Endothelial cell (in vitro differentiated cells): ENCODE measurements at regions not wholly inside any gene's neighbourhood (a gene's known extent, or its start where the extent isn't known, plus 50 kb on each side); places are given as distances from the start of the nearest gene placed in this dataset.
"Not testable (repeated sequence)": the region's sequence is repeated elsewhere in the genome, so short reads cannot be mapped to it uniquely, and the experiment has no call there.

ENCODE experiments used
- DNase-seq: peaks from one replicate; pipeline ENCODE4 v3.0.0; 2021; ENCODE audit warnings: low spot score
- H3K27ac Mint-ChIP-seq: one replicate; pipeline ENCODE4 v1.8.0; 2021; ENCODE audit warnings: mixed read lengths, inconsistent platforms; ENCODE audit not compliant: unreplicated experiment
- H3K27me3 Mint-ChIP-seq: one replicate; pipeline ENCODE4 v1.8.0; 2021; ENCODE audit warnings: mild to moderate bottlenecking, moderate library complexity, mixed read lengths, inconsistent platforms; ENCODE audit not compliant: unreplicated experiment
- H3K36me3 Mint-ChIP-seq: one replicate; pipeline ENCODE4 v1.8.0; 2021; ENCODE audit warnings: mild to moderate bottlenecking, low read depth, mixed read lengths, inconsistent platforms; ENCODE audit not compliant: unreplicated experiment
- H3K4me1 Mint-ChIP-seq: one replicate; pipeline ENCODE4 v1.8.0; 2021; ENCODE audit warnings: mild to moderate bottlenecking, mixed read lengths, inconsistent platforms; ENCODE audit not compliant: unreplicated experiment
- H3K4me3 Mint-ChIP-seq: one replicate; pipeline ENCODE4 v1.8.0; 2021; ENCODE audit warnings: mild to moderate bottlenecking, mixed read lengths, inconsistent platforms; ENCODE audit not compliant: unreplicated experiment
- H3K9me3 Mint-ChIP-seq: one replicate; pipeline ENCODE4 v1.8.0; 2021; ENCODE audit warnings: mixed read lengths, inconsistent platforms; ENCODE audit not compliant: unreplicated experiment
- TF ChIP-seq, protein P1 (sequence below): fragments of 200-600 bp; sonication (generic); IDR thresholded peaks from one replicate; pipeline ENCODE4 v1.5.0; 2021; ENCODE audit warnings: antibody characterized with exemption; ENCODE audit not compliant: unreplicated experiment

DNA sequence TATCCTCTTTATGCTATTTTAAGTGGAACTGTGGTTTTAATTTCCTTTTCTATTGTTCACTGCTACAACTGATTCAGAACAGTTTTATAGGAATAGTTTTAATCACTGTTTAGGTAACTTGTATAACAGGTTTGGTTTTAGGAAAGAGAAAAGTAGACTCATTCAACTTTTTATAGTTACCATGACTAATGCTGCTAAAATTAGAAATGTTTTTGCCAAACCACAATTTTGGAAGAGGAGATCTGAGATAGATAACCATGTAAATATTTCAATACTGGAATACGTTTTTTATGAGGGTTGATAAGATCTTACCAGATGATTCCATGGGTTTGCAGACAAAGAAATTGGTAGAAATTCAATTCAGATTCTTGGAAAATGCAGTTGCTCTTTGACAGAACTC lies 404.6 kb upstream of the ARRDC3 start:
- TF ChIP-seq, protein P1, sequence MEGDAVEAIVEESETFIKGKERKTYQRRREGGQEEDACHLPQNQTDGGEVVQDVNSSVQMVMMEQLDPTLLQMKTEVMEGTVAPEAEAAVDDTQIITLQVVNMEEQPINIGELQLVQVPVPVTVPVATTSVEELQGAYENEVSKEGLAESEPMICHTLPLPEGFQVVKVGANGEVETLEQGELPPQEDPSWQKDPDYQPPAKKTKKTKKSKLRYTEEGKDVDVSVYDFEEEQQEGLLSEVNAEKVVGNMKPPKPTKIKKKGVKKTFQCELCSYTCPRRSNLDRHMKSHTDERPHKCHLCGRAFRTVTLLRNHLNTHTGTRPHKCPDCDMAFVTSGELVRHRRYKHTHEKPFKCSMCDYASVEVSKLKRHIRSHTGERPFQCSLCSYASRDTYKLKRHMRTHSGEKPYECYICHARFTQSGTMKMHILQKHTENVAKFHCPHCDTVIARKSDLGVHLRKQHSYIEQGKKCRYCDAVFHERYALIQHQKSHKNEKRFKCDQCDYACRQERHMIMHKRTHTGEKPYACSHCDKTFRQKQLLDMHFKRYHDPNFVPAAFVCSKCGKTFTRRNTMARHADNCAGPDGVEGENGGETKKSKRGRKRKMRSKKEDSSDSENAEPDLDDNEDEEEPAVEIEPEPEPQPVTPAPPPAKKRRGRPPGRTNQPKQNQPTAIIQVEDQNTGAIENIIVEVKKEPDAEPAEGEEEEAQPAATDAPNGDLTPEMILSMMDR = no peak
- H3K4me3 Mint-ChIP-seq = no peak overlapping the region
- H3K27ac Mint-ChIP-seq = no peak overlapping the region
- peaks cover 1% of the 10 kb centered on the region for H3K27me3 Mint-ChIP-seq
- no peaks in the 10 kb centered on the region for H3K36me3 Mint-ChIP-seq
- no peaks in the 10 kb centered on the region for H3K4me1 Mint-ChIP-seq
- H3K9me3 Mint-ChIP-seq = no peaks in the 10 kb centered on the region
- DNase-seq = no peak

- TF ChIP-seq, protein P1 = no peak
- H3K4me1 Mint-ChIP-seq = peaks cover 12% of the 10 kb centered on the region
- H3K27me3 Mint-ChIP-seq = no peaks in the 10 kb centered on the region
- H3K9me3 Mint-ChIP-seq = no peaks in the 10 kb centered on the region
- DNase-seq = no peak
- H3K27ac Mint-ChIP-seq = no peak overlapping the region
- H3K4me3 Mint-ChIP-seq = no peak overlapping the region
- no peaks in the 10 kb centered on the region for H3K36me3 Mint-ChIP-seq
Measured at GRCh38 chr5:91777671-91778070, 394.6 kb upstream of the ARRDC3 start.

GRCh38 chr5:91776249-91776648 lies 393.1 kb upstream of the ARRDC3 start:
- TF ChIP-seq, protein P1 = no peak
- H3K27me3 Mint-ChIP-seq = no peaks in the 10 kb centered on the region
- no peaks in the 10 kb centered on the region for H3K9me3 Mint-ChIP-seq
- no peak overlapping the region for H3K4me3 Mint-ChIP-seq
- no peak overlapping the region for H3K27ac Mint-ChIP-seq
- peaks cover 12% of the 10 kb centered on the region for H3K4me1 Mint-ChIP-seq
- DNase-seq = no peak
- H3K36me3 Mint-ChIP-seq = no peaks in the 10 kb centered on the region

- H3K36me3 Mint-ChIP-seq = no peaks in the 10 kb centered on the region
- TF ChIP-seq, protein P1 = no peak
- DNase-seq = no peak
- H3K4me3 Mint-ChIP-seq = no peak overlapping the region
- H3K9me3 Mint-ChIP-seq = no peaks in the 10 kb centered on the region
- H3K4me1 Mint-ChIP-seq = peaks cover 4% of the 10 kb centered on the region
- no peaks in the 10 kb centered on the region for H3K27me3 Mint-ChIP-seq
- H3K27ac Mint-ChIP-seq = no peak overlapping the region
Measured at GRCh38 chr5:91770400-91770799, 387.3 kb upstream of the ARRDC3 start.

GRCh38 chr5:91757383-91757782 lies 374.3 kb upstream of the ARRDC3 start:
- not testable (repeated sequence) for H3K27ac Mint-ChIP-seq, H3K4me1 Mint-ChIP-seq, H3K36me3 Mint-ChIP-seq, DNase-seq, H3K9me3 Mint-ChIP-seq, H3K27me3 Mint-ChIP-seq, H3K4me3 Mint-ChIP-seq

DNA sequence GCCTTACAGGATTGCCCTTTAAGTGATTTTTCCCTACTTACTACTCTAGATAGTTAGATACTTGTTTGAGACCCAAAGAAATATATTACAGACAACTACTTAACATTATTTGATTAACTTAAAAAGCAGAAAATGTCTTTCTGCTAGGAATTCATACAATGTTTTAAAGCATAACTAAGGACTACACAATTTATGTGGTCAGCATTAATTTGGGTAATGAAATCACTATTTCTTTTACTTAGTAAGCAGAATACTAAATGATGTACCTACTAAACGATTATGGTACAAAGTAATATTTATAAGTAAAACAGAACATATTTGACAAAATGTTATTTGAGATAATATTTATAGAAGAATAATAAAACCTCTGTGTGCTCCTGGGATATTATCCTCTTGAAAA lies 371.9 kb upstream of the ARRDC3 start:
- Mint-ChIP-seq H3K27me3 (no peaks in the 10 kb centered on the region), H3K27ac (no peak overlapping the region), H3K4me1 (no peaks in the 10 kb centered on the region), H3K4me3 (no peak overlapping the region), H3K36me3 (no peaks in the 10 kb centered on the region), H3K9me3 (no peaks in the 10 kb centered on the region)
- TF ChIP-seq, protein P1 = no peak
- DNase-seq = no peak

GRCh38 chr5:91744470-91744869 lies 361.4 kb upstream of the ARRDC3 start:
- not testable (repeated sequence) for H3K9me3 Mint-ChIP-seq, H3K36me3 Mint-ChIP-seq, H3K4me1 Mint-ChIP-seq, DNase-seq, H3K27ac Mint-ChIP-seq, H3K27me3 Mint-ChIP-seq, H3K4me3 Mint-ChIP-seq
